ENCODE measurements at regions not wholly inside any gene's neighbourhood (a gene's known extent, or its start where the extent isn't known, plus 50 kb on each side); places are given as distances from the start of the nearest gene placed in this dataset.

DNA sequence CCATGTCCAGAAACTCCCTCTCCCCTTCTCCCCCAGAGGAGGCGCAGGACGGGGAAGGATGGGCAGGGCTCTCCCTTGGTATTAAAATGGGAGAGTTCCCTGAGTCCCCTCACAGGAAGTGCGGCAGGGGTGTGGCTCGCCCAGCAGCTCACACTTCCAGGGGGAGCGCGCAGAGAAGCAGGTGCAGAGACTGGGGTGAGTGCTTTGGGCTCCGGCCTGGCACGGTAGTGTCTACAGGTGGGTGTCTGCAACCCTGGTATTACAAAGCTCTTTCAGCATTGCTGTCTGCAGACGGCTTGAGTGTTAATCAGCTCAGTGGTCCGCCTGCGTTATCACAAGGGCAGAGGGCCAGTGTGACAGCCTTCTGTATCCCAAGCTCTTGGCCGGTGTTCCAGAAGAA is 114.9 kb upstream of the FBXL7 start:
- TF ChIP-seq, protein P1, sequence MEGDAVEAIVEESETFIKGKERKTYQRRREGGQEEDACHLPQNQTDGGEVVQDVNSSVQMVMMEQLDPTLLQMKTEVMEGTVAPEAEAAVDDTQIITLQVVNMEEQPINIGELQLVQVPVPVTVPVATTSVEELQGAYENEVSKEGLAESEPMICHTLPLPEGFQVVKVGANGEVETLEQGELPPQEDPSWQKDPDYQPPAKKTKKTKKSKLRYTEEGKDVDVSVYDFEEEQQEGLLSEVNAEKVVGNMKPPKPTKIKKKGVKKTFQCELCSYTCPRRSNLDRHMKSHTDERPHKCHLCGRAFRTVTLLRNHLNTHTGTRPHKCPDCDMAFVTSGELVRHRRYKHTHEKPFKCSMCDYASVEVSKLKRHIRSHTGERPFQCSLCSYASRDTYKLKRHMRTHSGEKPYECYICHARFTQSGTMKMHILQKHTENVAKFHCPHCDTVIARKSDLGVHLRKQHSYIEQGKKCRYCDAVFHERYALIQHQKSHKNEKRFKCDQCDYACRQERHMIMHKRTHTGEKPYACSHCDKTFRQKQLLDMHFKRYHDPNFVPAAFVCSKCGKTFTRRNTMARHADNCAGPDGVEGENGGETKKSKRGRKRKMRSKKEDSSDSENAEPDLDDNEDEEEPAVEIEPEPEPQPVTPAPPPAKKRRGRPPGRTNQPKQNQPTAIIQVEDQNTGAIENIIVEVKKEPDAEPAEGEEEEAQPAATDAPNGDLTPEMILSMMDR (conservative IDR thresholded peaks at IDR 0.05; ENCODE audit: low read depth, low read length), result no peak
- TF ChIP-seq EZH2 (IDR thresholded peaks at IDR 0.05; ENCODE audit: borderline replicate concordance, low read depth, low read length, poor library complexity, severe bottlenecking), result no peak
